Body of pancreas (tissue), 4 donors: ENCODE measurements at regions not wholly inside any gene's neighbourhood (a gene's known extent, or its start where the extent isn't known, plus 50 kb on each side); places are given as distances from the start of the nearest gene placed in this dataset.

ENCODE experiments used
- CTCF ChIP-seq, 7 experiments: fragments of 450-650 bp in 4 of 7; fragments of 200-600 bp in 3 of 7; sonication (generic) in 3 of 7; IDR thresholded peaks; one replicate each; pipeline ENCODE4 v1.5.1; 2016 to 2019; ENCODE audit warnings: antibody characterized with exemption in 7 of 7
- POLR2A ChIP-seq, 3 donors: fragments of 450-650 bp; IDR thresholded peaks; one replicate each; pipeline ENCODE4 v1.6.1; 2016; ENCODE audit warnings: antibody characterized with exemption in 3 of 3, mild to moderate bottlenecking in 2 of 3

- no peak for TF ChIP-seq POLR2A (IDR thresholded peaks at IDR 0.05)
- TF ChIP-seq CTCF (IDR thresholded peaks at IDR 0.05) = no peak
These were observed 590.8 kb upstream of the ID2 start for GRCh38 chr2:8090748-8091700.
